Endothelial cell of umbilical vein (primary cell): ENCODE measurements at regions not wholly inside any gene's neighbourhood (a gene's known extent, or its start where the extent isn't known, plus 50 kb on each side); places are given as distances from the start of the nearest gene placed in this dataset.

ENCODE experiments used
- BruUV-seq: library from RNA; stranded (reverse); fragments of 400-500 nt; replicated peaks from 2 replicates; lab custom pipeline; 2021; lab: Mats Ljungman, UMichigan
- CTCF ChIA-PET: fragments of 300-600, 350-600 bp; sonication (Branson Sonifier 250); formaldehyde crosslinking; loops from one replicate; lab custom pipeline; 2021; ENCODE audit warnings: antibody characterized with exemption, inconsistent platforms; lab: Charles Lee
- POLR2A ChIA-PET: fragments of 300-600, 350-600 bp; sonication (Branson Sonifier 250); formaldehyde crosslinking; loops from one replicate; lab custom pipeline; 2021; ENCODE audit warnings: antibody characterized with exemption, inconsistent platforms; lab: Charles Lee
- DNase-seq: peaks from one replicate; pipeline ENCODE4 v3.0.0-alpha.2; 2011; ENCODE audit warnings: low read depth, low spot score
- FAIRE-seq: peaks from 2 replicates; lab custom pipeline; 2011; peaks lifted over from hg19 to GRCh38; lab: Jason Lieb, UNC
- H2AFZ ChIP-seq: 2 replicates; pipeline ENCODE4 v1.6.0; 2012; ENCODE audit warnings: low read depth, low read length, control low read depth, inconsistent platforms
- H3K27ac ChIP-seq: 2 replicates; pipeline ENCODE4 v1.5.1; 2011; ENCODE audit warnings: low read depth, mild to moderate bottlenecking, control low read depth, low read length, moderate library complexity; ENCODE audit not compliant: insufficient read depth
- H3K27me3 ChIP-seq, 2 experiments: 2 replicates each; pipeline versions ENCODE4 v1.6.0 to v1.6.1; 2011; ENCODE audit warnings: low read length in 2 of 2, mixed read lengths in 1 of 2; ENCODE audit not compliant: control insufficient read depth in 2 of 2, insufficient read depth in 2 of 2
- H3K36me3 ChIP-seq, 2 experiments: 2 replicates in 1 of 2; 3 replicates in 1 of 2; pipeline ENCODE4 v1.5.1; 2011; ENCODE audit warnings: low read length in 2 of 2, mild to moderate bottlenecking in 1 of 2, moderate library complexity in 1 of 2; ENCODE audit not compliant: control insufficient read depth in 2 of 2, insufficient read depth in 2 of 2; ENCODE audit errors: extremely low read depth in 1 of 2
- H3K4me1 ChIP-seq: 3 replicates; pipeline ENCODE4 v1.5.1; 2011; ENCODE audit warnings: mild to moderate bottlenecking, low read length; ENCODE audit not compliant: control insufficient read depth, insufficient read depth; ENCODE audit errors: extremely low read depth
- H3K4me2 ChIP-seq: 2 replicates; pipeline ENCODE4 v1.6.1; 2011; ENCODE audit warnings: low read length, control low read depth, mixed read lengths; ENCODE audit not compliant: insufficient read depth
- H3K4me3 ChIP-seq, 3 experiments: fragments of 200-600 bp in 1 of 3; sonication (generic), shearing (Covaris generic) in 1 of 3; replicated peaks in 1 of 3; 2 replicates each; pipeline ENCODE4 v1.5.1; 2011 to 2016; ENCODE audit warnings: control low read depth in 3 of 3, low read length in 3 of 3, mild to moderate bottlenecking in 2 of 3, inconsistent platforms in 1 of 3, low read depth in 1 of 3, moderate library complexity in 1 of 3; ENCODE audit not compliant: insufficient read depth in 1 of 3
- H3K79me2 ChIP-seq: 2 replicates; pipeline ENCODE4 v1.6.0; 2012; ENCODE audit warnings: low read length, inconsistent platforms; ENCODE audit not compliant: control insufficient read depth, insufficient read depth
- H3K9ac ChIP-seq: replicated peaks from 2 replicates; pipeline ENCODE3; 2011; ENCODE audit warnings: low read length, control low read depth; ENCODE audit not compliant: insufficient read depth; ENCODE audit errors: extremely low read depth
- H3K9me1 ChIP-seq: replicated peaks from 3 replicates; pipeline ENCODE4 v1.6.0; 2011; ENCODE audit warnings: mild to moderate bottlenecking, low read length; ENCODE audit not compliant: control insufficient read depth, insufficient read depth; ENCODE audit errors: extremely low read depth
- H3K9me3 ChIP-seq: replicated peaks from 2 replicates; pipeline ENCODE4 v1.5.1; 2012; ENCODE audit warnings: low read length, inconsistent platforms; ENCODE audit not compliant: control insufficient read depth, insufficient read depth
- H4K20me1 ChIP-seq: replicated peaks from 2 replicates; pipeline ENCODE3; 2011; ENCODE audit warnings: mild to moderate bottlenecking, low read length; ENCODE audit not compliant: control insufficient read depth, insufficient read depth; ENCODE audit errors: extremely low read depth
- CTCF ChIP-seq, 2 donors: IDR thresholded peaks; 1 replicate in 1 of 2; 2 replicates in 1 of 2; pipeline ENCODE4 v1.5.1; 2011; ENCODE audit warnings: low read length in 2 of 2, mild to moderate bottlenecking in 2 of 2, moderate library complexity in 2 of 2, control low read depth in 1 of 2, inconsistent platforms in 1 of 2, low read depth in 1 of 2; ENCODE audit not compliant: insufficient read depth in 1 of 2; ENCODE audit errors: extremely low read depth in 1 of 2
- FOS ChIP-seq: IDR thresholded peaks from 2 replicates; pipeline ENCODE4 v1.6.1; 2011; ENCODE audit warnings: mild to moderate bottlenecking, low read length, moderate library complexity, borderline replicate concordance; ENCODE audit not compliant: insufficient read depth
- GATA2 ChIP-seq: IDR thresholded peaks from 2 replicates; pipeline ENCODE4 v1.7.0; 2011; ENCODE audit warnings: low read depth, mild to moderate bottlenecking, moderate library complexity, mixed read lengths, low read length; ENCODE audit not compliant: insufficient read length, insufficient read depth
- JUN ChIP-seq: IDR thresholded peaks from 2 replicates; pipeline ENCODE4 v1.6.1; 2011; ENCODE audit warnings: borderline replicate concordance, low read depth; ENCODE audit not compliant: insufficient read length, insufficient read depth
- MAX ChIP-seq: IDR thresholded peaks from 2 replicates; pipeline ENCODE4 v1.6.1; 2011; ENCODE audit not compliant: insufficient read depth, insufficient read length
- MYC ChIP-seq: IDR thresholded peaks from one replicate; pipeline ENCODE4 v1.6.1; 2011; ENCODE audit warnings: mild to moderate bottlenecking, low read depth, low read length
- POLR2A ChIP-seq: IDR thresholded peaks from 2 replicates; pipeline ENCODE4 v1.6.1; 2012; ENCODE audit warnings: low read depth, mild to moderate bottlenecking, control low read depth, low read length
- POLR2AphosphoS5 ChIP-seq: IDR thresholded peaks from 2 replicates; pipeline ENCODE4 v1.6.1; 2012; ENCODE audit warnings: low read depth, mild to moderate bottlenecking, control low read depth, low read length, moderate library complexity; ENCODE audit not compliant: insufficient read depth
- dilution Hi-C: fragments of 300-500 bp; cut with MboI; formaldehyde crosslinking; loops from one replicate; pipeline ENCODE4 v1.15.0; 2019; ENCODE audit warnings: low sequenced_read_pairs; ENCODE audit not compliant: extremely low pct_ligation_motif_present
- intact Hi-C: fragments of 100-400 bp; cut with micrococcal nuclease; formaldehyde crosslinking; loops from one replicate; pipeline ENCODE4 v1.10.0; 2022

- Histone ChIP-seq H3K9me3 (no peaks in the 10 kb centered on the region), H3K9ac (no peak overlapping the region), H3K36me3 (no peaks in the 10 kb centered on the region), H2AFZ (no peak overlapping the region), H4K20me1 (no peaks in the 10 kb centered on the region), H3K9me1 (no peaks in the 10 kb centered on the region), H3K4me2 (no peak overlapping the region), H3K27ac (no peak overlapping the region), H3K4me1 (no peaks in the 10 kb centered on the region), H3K27me3 (peaks cover 3% of the 10 kb centered on the region in 2 experiments), H3K79me2 (no peaks in the 10 kb centered on the region), H3K4me3 (no peak overlapping the region)
- intact Hi-C loops (no loop called here), dilution Hi-C loops (no loop called here)
- CTCF ChIA-PET = interaction anchor here (1.2 to 2.0 kb wide), 3 partner anchors 15 to 531 kb away, joined by 3 to 5 read pairs (median 4); no protein-coding TSS in a partner anchor
- DNase-seq (no peak), FAIRE-seq (no peak)
- POLR2A ChIA-PET = no interaction called here
- TF ChIP-seq MAX = no peak
- TF ChIP-seq JUN = no peak
- no peak for TF ChIP-seq POLR2A
- no peak for TF ChIP-seq CTCF (IDR thresholded peaks at IDR 0.05; ENCODE audit: extremely low read depth in 1 of 2, insufficient read depth in 1 of 2, low read depth in 1 of 2, low read length in 2 of 2)
- TF ChIP-seq MYC = no peak
- TF ChIP-seq FOS = no peak
- no peak for TF ChIP-seq GATA2
- no peak for TF ChIP-seq POLR2AphosphoS5
- BruUV-seq = no TSS peak
Measured at GRCh38 chr10:77696584-77696983, 59.0 kb upstream of the KCNMA1 start.
